RWPE2 (cell line): ENCODE measurements at regions not wholly inside any gene's neighbourhood (a gene's known extent, or its start where the extent isn't known, plus 50 kb on each side); places are given as distances from the start of the nearest gene placed in this dataset.

Experiments
- ATAC-seq: fragments of 200-7000 bp; cut with Tn5 transposase; 3 replicates; pipeline ENCODE4 v1.9.1; 2021; ENCODE audit warnings: low read depth
- DNase-seq: peaks from one replicate; pipeline ENCODE4 v3.0.0-alpha.2; 2020; ENCODE audit warnings: low spot score
- H3K27ac ChIP-seq: fragments of 450-650 bp; 2 replicates; pipeline ENCODE4 v1.5.1; 2017; ENCODE audit warnings: mild to moderate bottlenecking; ENCODE audit not compliant: poor library complexity, severe bottlenecking
- H3K27me3 ChIP-seq: fragments of 250-450 bp; sonication (Bioruptor Pico); 2 replicates; pipeline ENCODE4 v1.5.1; 2021; ENCODE audit warnings: mild to moderate bottlenecking, moderate library complexity; ENCODE audit not compliant: insufficient read depth, poor library complexity, severe bottlenecking
- H3K36me3 ChIP-seq: fragments of 250-450 bp; sonication (Bioruptor Pico); 2 replicates; pipeline ENCODE4 v1.5.1; 2020; ENCODE audit warnings: low read depth, mild to moderate bottlenecking, moderate library complexity
- H3K4me1 ChIP-seq: fragments of 250-450 bp; sonication (Bioruptor Pico); 2 replicates; pipeline ENCODE4 v1.5.1; 2021; ENCODE audit warnings: mild to moderate bottlenecking, moderate library complexity; ENCODE audit not compliant: insufficient read depth, poor library complexity, severe bottlenecking
- H3K4me3 ChIP-seq: fragments of 250-450 bp; sonication (Bioruptor Pico); 2 replicates; pipeline ENCODE4 v1.5.1; 2021; ENCODE audit warnings: mild to moderate bottlenecking, moderate library complexity; ENCODE audit not compliant: severe bottlenecking
- H3K9me3 ChIP-seq: fragments of 250-450 bp; sonication (Bioruptor Pico); 2 replicates; pipeline ENCODE4 v1.5.1; 2021; ENCODE audit warnings: mild to moderate bottlenecking, moderate library complexity; ENCODE audit not compliant: severe bottlenecking
- CTCF ChIP-seq: fragments of 450-650 bp; IDR thresholded peaks from one replicate; pipeline ENCODE4 v1.5.1; 2017; ENCODE audit warnings: mild to moderate bottlenecking, moderate library complexity; ENCODE audit not compliant: poor library complexity, severe bottlenecking

- no peak for DNase-seq
- no peak for ATAC-seq
- H3K36me3 ChIP-seq: no peaks in the 10 kb centered on the region
- no peaks in the 10 kb centered on the region for H3K4me1 ChIP-seq
- H3K27ac ChIP-seq: no peak overlapping the region
- peaks cover 4% of the 10 kb centered on the region for H3K27me3 ChIP-seq
- no peaks in the 10 kb centered on the region for H3K9me3 ChIP-seq
- TF ChIP-seq CTCF: no peak
- no peak overlapping the region for H3K4me3 ChIP-seq
These were observed 793.9 kb upstream of the NRXN1 start for GRCh38 chr2:51825823-51826222.

GRCh38 chr2:51813247-51813646 is 781.3 kb upstream of the NRXN1 start:
- Histone ChIP-seq H3K27me3 (no peaks in the 10 kb centered on the region), H3K9me3 (no peaks in the 10 kb centered on the region), H3K4me3 (no peak overlapping the region), H3K36me3 (no peaks in the 10 kb centered on the region; the same call in 1 of the 2 replicates), H3K27ac (peak overlapping the region; percentile 27), H3K4me1 (peaks cover 20% of the 10 kb centered on the region)
- peak; percentile 80 for ATAC-seq
- TF ChIP-seq CTCF: no peak
- no peak for DNase-seq

GRCh38 chr2:51812138-51812866 is 780.4 kb upstream of the NRXN1 start:
- Histone ChIP-seq H3K9me3 (no peaks in the 10 kb centered on the region), H3K27ac (peak overlapping the region; percentile 27), H3K4me1 (peaks cover 20% of the 10 kb centered on the region), H3K36me3 (no peaks in the 10 kb centered on the region; the same call in 1 of the 2 replicates), H3K4me3 (no peak overlapping the region), H3K27me3 (no peaks in the 10 kb centered on the region)
- no peak for TF ChIP-seq CTCF
- ATAC-seq: peak; percentile 77
- DNase-seq: no peak

GRCh38 chr2:51810197-51810596 is 778.3 kb upstream of the NRXN1 start:
- H3K27ac ChIP-seq: no peak overlapping the region
- no peaks in the 10 kb centered on the region for H3K27me3 ChIP-seq
- DNase-seq (no peak), ATAC-seq (no peak)
- peaks cover 20% of the 10 kb centered on the region for H3K4me1 ChIP-seq
- H3K9me3 ChIP-seq: no peaks in the 10 kb centered on the region
- H3K36me3 ChIP-seq: no peaks in the 10 kb centered on the region; the same call in 1 of the 2 replicates
- no peak for TF ChIP-seq CTCF
- H3K4me3 ChIP-seq: no peak overlapping the region

GRCh38 chr2:51807229-51807628 is 775.3 kb upstream of the NRXN1 start:
- no peak overlapping the region for H3K27ac ChIP-seq
- H3K4me1 ChIP-seq: peaks cover 4% of the 10 kb centered on the region
- DNase-seq (no peak), ATAC-seq (no peak)
- no peaks in the 10 kb centered on the region for H3K36me3 ChIP-seq
- H3K4me3 ChIP-seq: no peak overlapping the region
- no peaks in the 10 kb centered on the region for H3K27me3 ChIP-seq
- no peaks in the 10 kb centered on the region for H3K9me3 ChIP-seq
- no peak for TF ChIP-seq CTCF
